WTC11 (cell line): ENCODE measurements at regions not wholly inside any gene's neighbourhood (a gene's known extent, or its start where the extent isn't known, plus 50 kb on each side); places are given as distances from the start of the nearest gene placed in this dataset.

Experiments used
- AFF4 ChIP-seq: sonication (generic); formaldehyde crosslinking; IDR thresholded peaks from 2 replicates; pipeline ENCODE4 v1.8.1; 2023; ENCODE audit warnings: mild to moderate bottlenecking, missing genetic modification reagents, borderline replicate concordance
- CREM ChIP-seq: sonication (generic); formaldehyde crosslinking; IDR thresholded peaks from 2 replicates; pipeline ENCODE4 v1.8.1; 2022; ENCODE audit warnings: mild to moderate bottlenecking, missing genetic modification reagents, moderate library complexity
- CTCF ChIP-seq: fragments of 200-600 bp; IDR thresholded peaks from 2 replicates; pipeline ENCODE4 v1.8.0; 2022; ENCODE audit warnings: antibody characterized with exemption
- FOXK1 ChIP-seq: sonication (generic); formaldehyde crosslinking; IDR thresholded peaks from 2 replicates; pipeline ENCODE4 v1.8.0; 2022; ENCODE audit warnings: mild to moderate bottlenecking, moderate library complexity, missing genetic modification reagents
- GTF2I ChIP-seq: fragments of 250-450 bp; sonication (Bioruptor Pico); conservative IDR thresholded peaks from 2 replicates; pipeline ENCODE4 v1.4.0; 2021; ENCODE audit warnings: mild to moderate bottlenecking
- MLX ChIP-seq: sonication (generic); formaldehyde crosslinking; IDR thresholded peaks from 2 replicates; pipeline ENCODE4 v1.8.1; 2023; ENCODE audit warnings: mild to moderate bottlenecking, missing genetic modification reagents, moderate library complexity
- ZNF281 ChIP-seq: sonication (generic); formaldehyde crosslinking; IDR thresholded peaks from 2 replicates; pipeline ENCODE4 v1.8.0; 2023; ENCODE audit warnings: mild to moderate bottlenecking, missing genetic modification reagents
- TF ChIP-seq, protein P1 (sequence below): sonication (generic); formaldehyde crosslinking; IDR thresholded peaks from 2 replicates; pipeline ENCODE4 v1.8.1; 2022; ENCODE audit warnings: missing genetic modification reagents, borderline replicate concordance

- TF ChIP-seq FOXK1 (no peak), CTCF (no peak), MLX (CRISPR knock-in tag) (no peak), CREM (no peak), ZNF281 (CRISPR knock-in tag) (no peak), AFF4 (CRISPR knock-in tag) (no peak), GTF2I (no peak)
- TF ChIP-seq, protein P1, sequence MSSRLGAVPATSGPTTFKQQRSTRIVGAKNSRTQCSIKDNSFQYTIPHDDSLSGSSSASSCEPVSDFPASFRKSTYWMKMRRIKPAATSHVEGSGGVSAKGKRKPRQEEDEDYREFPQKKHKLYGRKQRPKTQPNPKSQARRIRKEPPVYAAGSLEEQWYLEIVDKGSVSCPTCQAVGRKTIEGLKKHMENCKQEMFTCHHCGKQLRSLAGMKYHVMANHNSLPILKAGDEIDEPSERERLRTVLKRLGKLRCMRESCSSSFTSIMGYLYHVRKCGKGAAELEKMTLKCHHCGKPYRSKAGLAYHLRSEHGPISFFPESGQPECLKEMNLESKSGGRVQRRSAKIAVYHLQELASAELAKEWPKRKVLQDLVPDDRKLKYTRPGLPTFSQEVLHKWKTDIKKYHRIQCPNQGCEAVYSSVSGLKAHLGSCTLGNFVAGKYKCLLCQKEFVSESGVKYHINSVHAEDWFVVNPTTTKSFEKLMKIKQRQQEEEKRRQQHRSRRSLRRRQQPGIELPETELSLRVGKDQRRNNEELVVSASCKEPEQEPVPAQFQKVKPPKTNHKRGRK (CRISPR knock-in tag), result no peak
These were observed 308.3 kb upstream of the SPRY2 start for GRCh38 chr13:80649274-80649673.
